HEK293 (cell line): ENCODE measurements at regions not wholly inside any gene's neighbourhood (a gene's known extent, or its start where the extent isn't known, plus 50 kb on each side); places are given as distances from the start of the nearest gene placed in this dataset.

Source experiments
- CTCF ChIA-PET: fragments of 350-600 bp; formaldehyde crosslinking; extraction: SDS; loops from one replicate; lab custom pipeline; 2021; ENCODE audit warnings: antibody characterized with exemption; lab: Yijun Ruan, JAX
- POLR2A ChIA-PET: fragments of 300-600 bp; formaldehyde crosslinking; extraction: SDS; loops from one replicate; lab custom pipeline; 2020; ENCODE audit warnings: antibody characterized with exemption, inconsistent platforms; lab: Yijun Ruan, JAX
- H3K27ac ChIP-seq: fragments of 200-500 bp; sonication (Bioruptor generic); 2 replicates; pipeline ENCODE4 v1.5.1; 2014; ENCODE audit warnings: low read depth, low read length, control low read depth, inconsistent platforms; ENCODE audit errors: extremely low read depth
- H3K36me3 ChIP-seq, 2 experiments: fragments of 200-500 bp in 1 of 2; sonication (Bioruptor generic) in 1 of 2; 1 replicate in 1 of 2; 2 replicates in 1 of 2; pipeline ENCODE4 v1.5.1; 2014 to 2017; ENCODE audit warnings: inconsistent platforms in 2 of 2, low read length in 2 of 2; ENCODE audit not compliant: control insufficient read depth in 2 of 2, insufficient read depth in 1 of 2
- H3K4me1 ChIP-seq: fragments of 200-500 bp; sonication (Bioruptor generic); 2 replicates; pipeline ENCODE4 v1.5.1; 2014; ENCODE audit warnings: mild to moderate bottlenecking, low read length, inconsistent platforms; ENCODE audit not compliant: control insufficient read depth, insufficient read depth
- H3K4me3 ChIP-seq: 2 replicates; pipeline ENCODE4 v1.5.1; 2011; ENCODE audit warnings: low read depth, mild to moderate bottlenecking, control low read depth, low read length, moderate library complexity
- H3K9me3 ChIP-seq: fragments of 200-500 bp; sonication (Bioruptor generic); 2 replicates; pipeline ENCODE4 v1.5.1; 2014; ENCODE audit warnings: low read depth, low read length, inconsistent platforms; ENCODE audit not compliant: control insufficient read depth, insufficient read depth
- CTCF ChIP-seq: fragments of 450-650 bp; formaldehyde crosslinking; IDR thresholded peaks from 2 replicates; pipeline ENCODE4 v1.5.1; 2016; ENCODE audit warnings: missing biosample characterization, missing genetic modification characterization
- GLI2 ChIP-seq: fragments of 450-650 bp; formaldehyde crosslinking; IDR thresholded peaks from 2 replicates; pipeline ENCODE4; 2017; ENCODE audit warnings: missing biosample characterization, missing genetic modification characterization, low read depth, borderline replicate concordance
- GLI4 ChIP-seq: fragments of 450-650 bp; formaldehyde crosslinking; IDR thresholded peaks from 2 replicates; pipeline ENCODE4 v1.5.1; 2016; ENCODE audit warnings: missing biosample characterization, missing genetic modification characterization
- IKZF3 ChIP-seq: fragments of 450-650 bp; IDR thresholded peaks from 2 replicates; pipeline ENCODE4 v1.5.0; 2018; ENCODE audit warnings: missing biosample characterization, mild to moderate bottlenecking, missing genetic modification characterization, moderate library complexity
- KLF17 ChIP-seq: fragments of 450-650 bp; formaldehyde crosslinking; IDR thresholded peaks from 2 replicates; pipeline ENCODE4 v1.5.1; 2016; ENCODE audit warnings: missing biosample characterization, missing genetic modification characterization
- REST ChIP-seq: fragments of 450-650 bp; formaldehyde crosslinking; IDR thresholded peaks from 2 replicates; pipeline ENCODE4 v1.5.1; 2016; ENCODE audit warnings: missing biosample characterization, missing genetic modification characterization
- ZBTB10 ChIP-seq: fragments of 450-650 bp; formaldehyde crosslinking; IDR thresholded peaks from 2 replicates; pipeline ENCODE4 v1.5.1; 2016; ENCODE audit warnings: missing biosample characterization, missing genetic modification characterization
- ZFP41 ChIP-seq: fragments of 450-650 bp; formaldehyde crosslinking; IDR thresholded peaks from 2 replicates; pipeline ENCODE4 v1.5.1; 2016; ENCODE audit warnings: missing biosample characterization, missing genetic modification characterization, borderline replicate concordance
- ZFP69B ChIP-seq: fragments of 450-650 bp; formaldehyde crosslinking; IDR thresholded peaks from 2 replicates; pipeline ENCODE4 v1.5.1; 2016; ENCODE audit warnings: missing biosample characterization, missing genetic modification characterization
- ZNF133 ChIP-seq: fragments of 450-650 bp; formaldehyde crosslinking; IDR thresholded peaks from 2 replicates; pipeline ENCODE4 v1.5.1; 2016; ENCODE audit warnings: missing biosample characterization, missing genetic modification characterization
- ZNF19 ChIP-seq: fragments of 450-650 bp; formaldehyde crosslinking; IDR thresholded peaks from 2 replicates; pipeline ENCODE4; 2016; ENCODE audit warnings: missing biosample characterization, missing genetic modification characterization, low read depth
- ZNF26 ChIP-seq: fragments of 450-650 bp; formaldehyde crosslinking; IDR thresholded peaks from 2 replicates; pipeline ENCODE4 v1.5.1; 2016; ENCODE audit warnings: missing biosample characterization, missing genetic modification characterization
- ZNF449 ChIP-seq: fragments of 450-650 bp; formaldehyde crosslinking; IDR thresholded peaks from 2 replicates; pipeline ENCODE4 v1.5.1; 2017; ENCODE audit warnings: missing biosample characterization, mild to moderate bottlenecking, missing genetic modification characterization, moderate library complexity
- ZNF501 ChIP-seq: fragments of 450-650 bp; formaldehyde crosslinking; IDR thresholded peaks from 2 replicates; pipeline ENCODE4 v1.5.1; 2016; ENCODE audit warnings: missing biosample characterization, missing genetic modification characterization
- ZNF670 ChIP-seq: fragments of 450-650 bp; formaldehyde crosslinking; IDR thresholded peaks from 2 replicates; pipeline ENCODE4 v1.5.1; 2016; ENCODE audit warnings: missing biosample characterization, missing genetic modification characterization, low read depth
- ZNF704 ChIP-seq: fragments of 450-650 bp; formaldehyde crosslinking; IDR thresholded peaks from 2 replicates; pipeline ENCODE4 v1.5.1; 2016; ENCODE audit warnings: missing biosample characterization, missing genetic modification characterization
- ZNF76 ChIP-seq: fragments of 450-650 bp; formaldehyde crosslinking; IDR thresholded peaks from 2 replicates; pipeline ENCODE4; 2016; ENCODE audit warnings: low read depth, missing biosample characterization, missing genetic modification characterization, borderline replicate concordance
- ZNF843 ChIP-seq: fragments of 450-650 bp; formaldehyde crosslinking; IDR thresholded peaks from 2 replicates; pipeline ENCODE4 v1.5.1; 2016; ENCODE audit warnings: missing biosample characterization, missing genetic modification characterization
- ZSCAN4 ChIP-seq: fragments of 450-650 bp; formaldehyde crosslinking; IDR thresholded peaks from 2 replicates; pipeline ENCODE4 v1.5.1; 2017; ENCODE audit warnings: missing biosample characterization, missing genetic modification characterization

GRCh38 chr11:109765709-109766311 is 327.4 kb upstream of the ZC3H12C start (continued):
- TF ChIP-seq REST (tag by site-specific recombination) (no peak), ZNF76 (tag by site-specific recombination) (no peak), IKZF3 (tag by site-specific recombination) (no peak), ZNF501 (tag by site-specific recombination) (no peak), GLI2 (no peak), ZNF19 (no peak), ZNF670 (no peak), ZNF843 (no peak), ZBTB10 (tag by site-specific recombination) (no peak), ZFP41 (tag by site-specific recombination) (no peak), ZFP69B (tag by site-specific recombination) (no peak), KLF17 (tag by site-specific recombination) (no peak), ZNF133 (tag by site-specific recombination) (no peak)

- no peak for TF ChIP-seq IKZF3 (tag by site-specific recombination)
- no peak for TF ChIP-seq GLI4
- no peak for TF ChIP-seq ZNF704 (tag by site-specific recombination)
- TF ChIP-seq ZNF449 (tag by site-specific recombination) = no peak
- TF ChIP-seq CTCF = no peak
- TF ChIP-seq ZSCAN4 (tag by site-specific recombination) = no peak
- TF ChIP-seq ZNF26 = no peak
- Histone ChIP-seq H3K27ac (no peak overlapping the region), H3K4me3 (no peak overlapping the region), H3K4me1 (no peaks in the 10 kb centered on the region), H3K9me3 (no peaks in the 10 kb centered on the region), H3K36me3 (no peaks in the 10 kb centered on the region)
- CTCF ChIA-PET = no interaction called here
- POLR2A ChIA-PET = no interaction called here
These were observed 323.3 kb upstream of the ZC3H12C start for GRCh38 chr11:109769858-109770257.
